ENCODE measurements at regions not wholly inside any gene's neighbourhood (a gene's known extent, or its start where the extent isn't known, plus 50 kb on each side); places are given as distances from the start of the nearest gene placed in this dataset.

DNA sequence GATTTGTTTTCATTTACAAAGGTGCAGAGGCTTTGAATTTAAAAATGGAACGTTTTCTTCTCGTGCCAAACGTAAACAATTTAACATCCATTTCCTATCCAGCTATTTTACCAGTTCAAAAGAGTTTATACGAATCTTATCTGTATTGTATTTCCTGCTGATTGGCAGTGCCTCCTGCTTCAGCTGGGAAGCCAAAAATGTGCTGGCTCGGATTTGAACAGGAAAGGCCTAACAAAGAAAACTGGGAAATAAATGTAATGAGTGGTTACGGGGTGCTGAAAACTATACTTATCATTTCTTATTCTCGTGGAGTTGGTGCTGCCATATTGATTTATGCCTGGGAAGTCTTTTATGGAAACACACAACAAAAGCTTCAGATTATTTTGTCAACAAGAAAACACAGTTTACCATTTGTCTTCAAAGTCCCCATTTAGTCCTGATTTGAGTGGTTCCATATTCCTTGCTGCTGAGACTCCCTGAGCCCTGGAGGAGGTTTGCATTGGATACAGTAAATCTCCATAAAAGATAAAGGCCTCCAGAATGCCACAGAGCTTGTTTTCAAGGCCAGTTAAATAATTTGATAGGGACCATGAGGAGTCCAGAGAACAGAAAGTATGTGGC lies 507.4 kb downstream of the RASEF start:
- peaks cover 0 to 8% of the 10 kb centered on the region in 2 experiments; a peak in 1 of 4 replicates for H3K9me3 ChIP-seq (ENCODE audit: control insufficient read depth in 1 of 2, insufficient read depth in 1 of 2, low read depth in 1 of 2, low read length in 2 of 2)
- H3K27ac ChIP-seq (ENCODE audit: low read depth, low read length) = no peak overlapping the region
- H2AFZ ChIP-seq (ENCODE audit: low read depth, low read length, poor library complexity, severe bottlenecking) = no peak overlapping the region
- POLR2A ChIA-PET = no interaction called here
- CTCF ChIA-PET = no interaction called here
- no peaks in the 10 kb centered on the region for H3K79me2 ChIP-seq (ENCODE audit: insufficient read depth, low read length)
- H3K4me3 ChIP-seq (replicated peaks in 1 of 2; ENCODE audit: low read depth in 1 of 2, low read length in 2 of 2) = no peak overlapping the region
- H3K27me3 ChIP-seq (ENCODE audit: insufficient read depth, low read length) = no peaks in the 10 kb centered on the region
- BruUV-seq (replicated peaks) = no TSS peak
- no peak overlapping the region for H3K9ac ChIP-seq (ENCODE audit: low read length)
- intact Hi-C loops (cut with micrococcal nuclease) = no loop called here
- no peak for DNase-seq (ENCODE audit: low read depth, low spot score)
- RAD21 ChIA-PET (ENCODE audit: low non-redundant PET in 1 of 2, low total read pairs in 2 of 2, uncharacterized antibody in 2 of 2, unreplicated experiment in 2 of 2) = no interaction called here
- H3K4me2 ChIP-seq (ENCODE audit: low read length) = no peak overlapping the region
- no peaks in the 10 kb centered on the region for H3K36me3 ChIP-seq (ENCODE audit: control insufficient read depth in 1 of 2, insufficient read depth in 2 of 2, low read length in 2 of 2)
- no peak for ATAC-seq
- H4K20me1 ChIP-seq (ENCODE audit: insufficient read depth) = no peaks in the 10 kb centered on the region; the same call in 1 of the 2 replicates
- no peaks in the 10 kb centered on the region for H3K9me2 ChIP-seq (ENCODE audit: insufficient read depth)
- H3K4me1 ChIP-seq (ENCODE audit: control insufficient read depth in 1 of 2, insufficient read depth in 2 of 2, low read length in 2 of 2) = no peaks in the 10 kb centered on the region
- TF ChIP-seq POLR2AphosphoS5 (IDR thresholded peaks at IDR 0.05; ENCODE audit: low read depth, low read length) (no peak), EZH2 (IDR thresholded peaks at IDR 0.05) (no peak), ELF1 (IDR thresholded peaks at IDR 0.05; ENCODE audit: borderline replicate concordance, low read depth) (no peak), EGR1 (IDR thresholded peaks at IDR 0.05; ENCODE audit: low read depth) (no peak), CEBPB (IDR thresholded peaks at IDR 0.05; ENCODE audit: low read depth) (no peak)
- TF ChIP-seq, protein P1, sequence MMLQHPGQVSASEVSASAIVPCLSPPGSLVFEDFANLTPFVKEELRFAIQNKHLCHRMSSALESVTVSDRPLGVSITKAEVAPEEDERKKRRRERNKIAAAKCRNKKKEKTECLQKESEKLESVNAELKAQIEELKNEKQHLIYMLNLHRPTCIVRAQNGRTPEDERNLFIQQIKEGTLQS (IDR thresholded peaks at IDR 0.05) = no peak
- TF ChIP-seq, protein P2, sequence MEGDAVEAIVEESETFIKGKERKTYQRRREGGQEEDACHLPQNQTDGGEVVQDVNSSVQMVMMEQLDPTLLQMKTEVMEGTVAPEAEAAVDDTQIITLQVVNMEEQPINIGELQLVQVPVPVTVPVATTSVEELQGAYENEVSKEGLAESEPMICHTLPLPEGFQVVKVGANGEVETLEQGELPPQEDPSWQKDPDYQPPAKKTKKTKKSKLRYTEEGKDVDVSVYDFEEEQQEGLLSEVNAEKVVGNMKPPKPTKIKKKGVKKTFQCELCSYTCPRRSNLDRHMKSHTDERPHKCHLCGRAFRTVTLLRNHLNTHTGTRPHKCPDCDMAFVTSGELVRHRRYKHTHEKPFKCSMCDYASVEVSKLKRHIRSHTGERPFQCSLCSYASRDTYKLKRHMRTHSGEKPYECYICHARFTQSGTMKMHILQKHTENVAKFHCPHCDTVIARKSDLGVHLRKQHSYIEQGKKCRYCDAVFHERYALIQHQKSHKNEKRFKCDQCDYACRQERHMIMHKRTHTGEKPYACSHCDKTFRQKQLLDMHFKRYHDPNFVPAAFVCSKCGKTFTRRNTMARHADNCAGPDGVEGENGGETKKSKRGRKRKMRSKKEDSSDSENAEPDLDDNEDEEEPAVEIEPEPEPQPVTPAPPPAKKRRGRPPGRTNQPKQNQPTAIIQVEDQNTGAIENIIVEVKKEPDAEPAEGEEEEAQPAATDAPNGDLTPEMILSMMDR (IDR thresholded peaks at IDR 0.05 in 2 of 3, conservative IDR thresholded peaks at IDR 0.05 in 1 of 3; ENCODE audit: borderline replicate concordance in 1 of 3, insufficient read depth in 1 of 3, low read depth in 2 of 3, low read length in 2 of 3) = no peak
- TF ChIP-seq, protein P3, sequence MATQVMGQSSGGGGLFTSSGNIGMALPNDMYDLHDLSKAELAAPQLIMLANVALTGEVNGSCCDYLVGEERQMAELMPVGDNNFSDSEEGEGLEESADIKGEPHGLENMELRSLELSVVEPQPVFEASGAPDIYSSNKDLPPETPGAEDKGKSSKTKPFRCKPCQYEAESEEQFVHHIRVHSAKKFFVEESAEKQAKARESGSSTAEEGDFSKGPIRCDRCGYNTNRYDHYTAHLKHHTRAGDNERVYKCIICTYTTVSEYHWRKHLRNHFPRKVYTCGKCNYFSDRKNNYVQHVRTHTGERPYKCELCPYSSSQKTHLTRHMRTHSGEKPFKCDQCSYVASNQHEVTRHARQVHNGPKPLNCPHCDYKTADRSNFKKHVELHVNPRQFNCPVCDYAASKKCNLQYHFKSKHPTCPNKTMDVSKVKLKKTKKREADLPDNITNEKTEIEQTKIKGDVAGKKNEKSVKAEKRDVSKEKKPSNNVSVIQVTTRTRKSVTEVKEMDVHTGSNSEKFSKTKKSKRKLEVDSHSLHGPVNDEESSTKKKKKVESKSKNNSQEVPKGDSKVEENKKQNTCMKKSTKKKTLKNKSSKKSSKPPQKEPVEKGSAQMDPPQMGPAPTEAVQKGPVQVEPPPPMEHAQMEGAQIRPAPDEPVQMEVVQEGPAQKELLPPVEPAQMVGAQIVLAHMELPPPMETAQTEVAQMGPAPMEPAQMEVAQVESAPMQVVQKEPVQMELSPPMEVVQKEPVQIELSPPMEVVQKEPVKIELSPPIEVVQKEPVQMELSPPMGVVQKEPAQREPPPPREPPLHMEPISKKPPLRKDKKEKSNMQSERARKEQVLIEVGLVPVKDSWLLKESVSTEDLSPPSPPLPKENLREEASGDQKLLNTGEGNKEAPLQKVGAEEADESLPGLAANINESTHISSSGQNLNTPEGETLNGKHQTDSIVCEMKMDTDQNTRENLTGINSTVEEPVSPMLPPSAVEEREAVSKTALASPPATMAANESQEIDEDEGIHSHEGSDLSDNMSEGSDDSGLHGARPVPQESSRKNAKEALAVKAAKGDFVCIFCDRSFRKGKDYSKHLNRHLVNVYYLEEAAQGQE (IDR thresholded peaks at IDR 0.05; ENCODE audit: low read depth) = no peak
